Stimulated activated naive CD4-positive, alpha-beta T cell (primary cell): ENCODE measurements at regions not wholly inside any gene's neighbourhood (a gene's known extent, or its start where the extent isn't known, plus 50 kb on each side); places are given as distances from the start of the nearest gene placed in this dataset.
"Not testable (repeated sequence)": the region's sequence is repeated elsewhere in the genome, so short reads cannot be mapped to it uniquely, and the experiment has no call there.

Experiments
- DNase-seq, 6 experiments: peaks; one replicate each; lab custom pipeline; 2025; lab: John Stamatoyannopoulos, UW

DNA sequence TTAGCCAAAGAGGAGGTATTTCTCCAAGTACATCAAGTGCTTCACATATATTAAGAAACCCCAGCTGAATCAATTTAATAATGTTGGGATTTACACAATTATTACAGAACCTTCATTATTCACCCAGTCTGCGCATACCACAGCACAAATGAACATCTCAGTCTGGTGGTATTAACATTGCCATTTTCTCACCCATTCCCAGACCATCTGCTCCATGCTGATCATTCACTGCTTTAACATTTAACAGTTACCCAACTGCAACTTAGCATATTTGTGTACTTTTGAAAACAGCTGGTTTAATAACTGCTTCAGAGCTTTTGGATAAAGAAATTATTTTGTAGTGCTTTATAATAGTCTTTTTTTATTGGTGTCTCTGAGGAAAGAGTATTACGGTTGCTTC lies 1072.1 kb downstream of the NXPH1 start:
- DNase-seq, result no peak

DNA sequence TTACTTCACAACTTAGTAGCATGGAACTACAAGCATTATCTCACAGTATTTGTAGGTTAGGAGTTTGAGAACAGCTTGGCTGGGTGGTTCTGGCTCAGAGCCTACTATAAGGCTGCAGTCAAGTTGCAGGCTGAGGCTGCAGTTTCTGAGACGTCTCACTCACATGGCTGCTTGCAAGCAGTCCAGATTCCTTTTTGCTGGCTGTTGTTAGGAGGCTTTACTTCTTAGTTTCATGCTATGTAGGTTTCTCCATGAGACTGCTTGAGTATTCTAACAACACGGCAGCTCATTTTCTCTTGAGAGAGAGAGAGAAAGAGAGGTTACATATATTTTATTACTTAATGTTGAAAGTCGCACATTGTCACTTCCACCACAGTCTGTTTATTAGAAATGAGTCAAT lies 1073.9 kb downstream of the NXPH1 start:
- no peak for DNase-seq

DNA sequence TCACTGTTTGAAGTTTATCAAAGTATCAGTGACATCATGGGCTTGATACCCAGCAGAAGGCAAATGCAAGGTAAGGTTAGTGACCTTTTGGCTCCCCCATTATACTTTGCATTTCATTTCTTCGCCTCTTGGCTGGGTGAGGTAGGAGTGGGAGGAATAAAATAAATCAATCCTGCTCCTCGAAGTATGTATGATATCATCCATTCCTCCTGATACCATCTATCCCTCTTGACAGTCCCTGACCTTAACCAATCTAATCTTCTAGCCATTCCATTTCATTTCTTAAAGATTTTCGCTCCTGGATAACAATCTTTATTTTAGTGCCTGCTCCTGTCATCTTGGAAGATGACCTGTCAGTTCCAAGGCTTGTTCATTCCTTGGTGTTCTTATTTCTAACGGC lies 1083.3 kb downstream of the NXPH1 start:
- no peak for DNase-seq

DNA sequence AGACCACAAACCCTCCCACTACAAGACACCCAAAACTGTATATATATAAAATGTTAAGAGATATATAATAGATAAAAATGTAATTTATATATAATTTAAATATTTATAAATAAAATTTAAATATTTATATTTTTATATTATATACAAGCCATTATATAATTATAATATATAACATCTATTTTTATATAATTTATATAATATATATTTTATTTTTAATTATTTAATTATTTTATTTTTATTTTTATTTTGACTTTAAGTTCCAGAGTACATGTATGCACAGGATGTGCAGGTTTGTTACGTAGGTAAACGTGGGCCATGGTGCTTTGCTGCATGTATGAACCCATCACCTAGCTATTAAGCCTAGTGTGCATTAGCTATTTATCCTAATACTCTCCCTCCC lies 1090.2 kb downstream of the NXPH1 start:
- DNase-seq, result no peak

DNA sequence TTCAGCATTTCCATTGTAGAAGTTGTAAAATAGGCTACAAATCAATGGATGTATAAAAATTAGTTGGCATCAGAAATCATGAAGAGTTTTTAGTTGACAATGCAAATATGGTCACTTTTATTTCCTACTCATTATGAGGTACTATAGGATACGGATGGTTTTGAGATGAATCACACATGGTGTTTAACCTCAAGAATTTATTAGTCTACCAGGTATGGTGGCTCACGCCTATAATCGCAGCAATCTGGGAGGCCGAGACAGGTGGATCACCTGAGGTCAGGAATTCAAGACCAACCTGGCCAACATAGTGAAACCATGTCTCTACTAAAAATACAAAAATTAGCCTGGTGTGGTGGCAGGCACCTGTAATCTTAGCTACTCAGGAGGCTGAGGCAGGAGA lies 1119.0 kb downstream of the NXPH1 start:
- not testable (repeated sequence) for DNase-seq

DNA sequence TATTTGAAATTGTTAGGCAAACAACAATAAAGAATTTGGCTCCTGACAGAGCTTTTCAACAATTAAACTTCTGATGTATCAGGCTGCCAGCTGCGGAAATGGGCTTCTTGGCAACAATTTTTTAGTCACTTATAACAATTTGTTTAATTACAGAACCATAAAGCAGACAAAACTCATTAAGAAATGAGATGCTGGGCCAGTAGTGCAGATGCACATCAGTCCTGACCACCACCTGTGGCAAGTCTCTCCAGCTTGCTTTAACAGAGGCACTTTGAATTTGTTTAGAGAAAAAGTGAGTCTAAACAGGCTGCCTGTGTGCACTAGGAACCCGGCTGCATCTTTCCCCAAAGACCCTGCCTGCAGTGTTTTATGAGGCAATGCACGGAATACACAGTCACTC lies 1124.4 kb downstream of the NXPH1 start:
- no peak for DNase-seq

DNA sequence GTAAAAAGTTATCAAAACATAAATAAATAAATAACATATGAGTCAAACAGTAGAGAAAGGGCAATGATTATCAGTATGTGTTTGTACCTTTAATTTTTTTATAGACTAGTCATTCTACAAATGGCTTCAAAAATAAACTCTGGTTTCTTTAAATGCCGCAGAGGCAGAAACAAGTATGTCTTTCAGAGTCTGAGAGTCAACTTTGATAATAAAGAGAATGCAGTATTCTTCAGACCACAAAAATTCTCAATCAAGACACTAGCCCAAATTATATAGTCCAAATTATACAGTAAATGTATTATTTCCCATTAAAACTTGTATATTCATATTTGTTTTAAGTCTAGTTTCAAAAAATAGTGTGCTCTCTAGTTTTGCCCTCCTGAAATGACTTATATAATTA lies 1142.3 kb downstream of the NXPH1 start:
- DNase-seq, result no peak

DNA sequence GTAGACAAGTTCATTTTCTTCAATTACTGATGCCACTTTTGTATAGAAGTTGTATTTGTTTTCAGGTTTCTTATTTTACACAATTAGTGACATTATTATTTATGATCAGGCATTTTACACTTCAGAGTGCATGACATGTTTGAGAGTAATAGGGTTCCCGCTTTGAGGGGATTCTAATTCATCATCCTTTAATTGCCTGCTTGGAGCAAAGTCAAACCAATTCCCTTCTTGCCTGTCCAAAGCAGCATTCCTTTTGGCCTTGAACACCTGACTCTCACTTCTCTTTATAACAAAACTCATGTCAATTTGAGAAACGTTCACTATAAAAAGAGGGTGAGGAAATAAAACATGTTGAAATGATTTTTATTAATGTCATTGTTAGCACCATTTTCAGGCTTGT lies 1149.4 kb downstream of the NXPH1 start:
- DNase-seq, result no peak

DNA sequence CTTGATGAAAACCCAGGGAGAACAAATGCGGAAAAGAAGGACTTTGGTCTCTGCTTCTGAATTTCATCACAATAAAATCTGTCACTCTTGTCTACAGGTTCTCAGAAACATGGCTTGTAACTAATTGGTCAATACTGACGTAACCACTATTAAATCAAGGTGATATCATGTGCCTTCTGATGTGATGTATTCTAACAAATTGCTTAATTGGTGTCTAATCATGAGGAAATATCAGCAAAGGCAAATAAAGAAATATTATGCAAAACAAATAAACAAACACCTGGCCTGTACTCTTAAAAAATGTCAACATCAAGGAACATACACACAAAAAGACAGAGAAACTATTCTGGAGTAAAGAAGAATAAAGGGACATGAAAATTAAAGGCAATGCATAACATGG lies 1165.0 kb downstream of the NXPH1 start:
- DNase-seq, result no peak

DNA sequence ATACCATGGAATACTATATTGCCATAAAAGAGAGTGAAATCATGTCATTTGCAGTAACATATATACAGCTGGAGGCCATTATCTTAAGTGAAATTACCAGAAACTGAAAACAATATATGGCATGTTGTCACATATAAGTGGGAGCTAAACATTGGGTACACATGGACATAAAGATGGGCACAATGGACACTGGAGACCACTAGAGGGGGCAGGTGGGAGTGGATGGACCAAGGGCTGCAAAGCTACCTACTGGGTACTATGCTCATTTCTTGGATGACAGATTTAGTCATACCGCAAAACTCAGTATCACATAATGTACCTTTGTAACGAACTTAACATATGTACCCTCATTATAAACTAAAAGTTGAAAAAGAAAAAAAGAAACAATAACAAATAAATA lies 1167.6 kb downstream of the NXPH1 start:
- no peak for DNase-seq

DNA sequence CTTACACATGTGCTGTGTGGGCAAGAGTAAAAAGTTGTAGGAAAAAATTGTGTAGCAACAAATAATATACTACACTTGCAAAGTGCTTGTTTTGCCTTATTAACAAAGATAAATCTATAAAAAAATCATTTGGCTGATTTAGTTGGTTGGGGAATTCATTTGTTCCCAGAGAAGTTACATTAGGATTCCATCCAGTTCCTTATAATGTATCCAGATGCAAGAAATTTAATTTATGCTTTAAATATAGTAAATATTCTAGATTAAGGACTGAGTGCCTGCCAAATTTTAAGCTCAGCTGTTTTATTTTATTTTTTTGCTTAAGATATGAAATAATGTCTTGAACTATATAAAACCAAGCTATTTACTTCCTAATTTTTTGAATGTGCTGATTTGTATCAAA lies 1169.9 kb downstream of the NXPH1 start:
- DNase-seq, result no peak

DNA sequence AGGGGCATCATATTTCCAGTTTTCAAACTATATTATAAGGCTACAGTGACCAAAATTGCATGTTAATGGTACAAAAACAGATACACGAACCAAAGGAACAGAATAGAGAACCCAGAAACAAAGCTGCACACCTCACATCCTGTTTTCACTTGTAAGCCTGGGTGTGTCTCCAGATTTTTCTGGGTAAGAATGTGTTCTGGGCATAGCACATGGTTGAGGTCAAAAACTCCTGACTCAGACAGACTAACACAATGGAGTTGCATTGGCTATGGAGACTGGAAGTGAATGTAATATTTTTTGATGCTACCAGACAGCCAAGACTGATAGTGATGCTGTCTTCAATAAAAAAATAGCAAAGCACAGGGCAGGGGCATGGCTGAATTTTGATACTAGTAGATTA lies 1175.2 kb downstream of the NXPH1 start:
- no peak for DNase-seq

DNA sequence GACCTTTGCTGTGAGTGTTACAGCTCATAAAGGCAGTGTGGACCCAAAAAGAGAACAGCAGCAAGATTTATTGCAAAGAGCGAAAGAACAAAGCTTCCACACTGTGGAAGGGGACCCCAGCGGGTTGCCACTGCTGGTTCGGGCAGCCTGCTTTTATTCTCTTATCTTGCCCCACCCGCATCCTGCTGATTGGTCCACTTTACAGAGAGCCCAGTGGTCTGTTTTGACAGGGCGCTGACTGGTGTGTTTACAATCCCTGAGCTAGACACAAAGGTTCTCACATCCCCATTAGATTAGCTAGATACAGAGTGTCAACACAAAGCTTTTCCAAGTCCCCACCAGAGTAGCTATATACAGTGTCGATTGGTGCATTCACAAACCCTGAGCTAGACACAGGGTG lies 1187.5 kb downstream of the NXPH1 start:
- DNase-seq, result not testable (repeated sequence)

DNA sequence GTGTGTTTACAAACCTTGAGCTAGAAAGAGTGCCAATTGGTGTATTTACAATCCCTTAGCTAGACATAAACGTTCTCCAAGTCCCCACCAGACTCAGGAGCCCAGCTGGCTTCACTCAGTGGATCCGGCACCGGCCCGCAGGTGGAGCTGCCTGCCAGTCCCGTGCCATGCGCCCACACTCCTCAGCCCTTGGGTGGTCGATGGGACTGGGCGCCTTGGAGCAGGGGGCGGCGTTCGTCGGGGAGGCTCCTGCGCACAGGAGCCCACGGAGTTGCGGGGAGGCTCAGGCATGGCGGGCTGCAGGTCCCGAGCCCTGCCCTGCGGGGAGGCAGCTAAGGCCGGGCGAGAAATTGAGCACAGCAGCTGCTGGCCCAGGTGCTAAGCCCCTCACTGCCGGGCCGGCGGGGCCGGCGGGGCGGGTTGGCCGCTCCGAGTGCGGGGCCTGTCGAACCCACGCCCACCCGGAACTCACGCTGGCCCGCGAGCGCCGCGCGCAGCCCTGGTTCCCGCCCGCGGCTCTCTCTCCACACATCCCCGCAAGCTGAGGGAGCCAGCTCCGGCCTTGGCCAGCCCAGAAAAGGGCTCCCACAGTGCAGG lies 1188.0 kb downstream of the NXPH1 start:
- DNase-seq, result not testable (repeated sequence)

DNA sequence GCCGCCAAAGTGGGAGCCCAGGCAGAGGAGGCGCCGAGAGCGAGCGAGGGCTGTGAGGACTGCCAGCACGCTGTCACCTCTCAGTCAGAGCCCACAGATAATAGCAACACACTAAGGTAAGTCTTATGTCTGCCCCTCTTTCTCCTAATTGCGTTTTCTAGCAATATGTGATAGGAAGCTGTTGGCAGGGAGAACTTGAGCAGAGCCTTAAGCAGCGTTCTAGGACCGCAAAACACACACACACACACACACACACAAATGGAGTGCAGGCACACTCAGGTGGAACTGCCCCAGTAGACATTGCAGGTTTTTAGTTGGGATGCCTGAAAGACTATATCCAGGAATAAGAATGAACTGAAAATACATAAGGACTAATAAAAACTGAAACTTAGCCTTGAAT lies 1188.5 kb downstream of the NXPH1 start:
- DNase-seq, result no peak

DNA sequence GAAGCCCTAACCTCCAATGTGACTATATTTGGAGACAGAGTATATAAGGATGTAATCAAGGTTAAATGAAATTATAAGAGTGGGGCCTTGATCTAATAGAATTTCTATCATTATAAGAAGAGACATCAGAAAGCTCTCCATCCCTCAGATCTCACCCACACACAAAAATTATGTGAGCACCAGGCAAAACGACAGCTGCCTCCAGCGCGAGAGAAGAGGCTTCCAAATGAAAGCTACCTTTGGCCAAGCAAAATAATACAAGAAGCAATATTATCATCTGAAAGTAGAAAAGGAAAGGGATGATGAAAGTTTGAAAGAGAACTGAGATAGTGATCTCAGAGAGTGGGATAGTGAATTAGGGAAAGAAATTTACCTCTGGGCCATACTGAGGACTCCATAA lies 1192.5 kb downstream of the NXPH1 start:
- DNase-seq, result no peak

DNA sequence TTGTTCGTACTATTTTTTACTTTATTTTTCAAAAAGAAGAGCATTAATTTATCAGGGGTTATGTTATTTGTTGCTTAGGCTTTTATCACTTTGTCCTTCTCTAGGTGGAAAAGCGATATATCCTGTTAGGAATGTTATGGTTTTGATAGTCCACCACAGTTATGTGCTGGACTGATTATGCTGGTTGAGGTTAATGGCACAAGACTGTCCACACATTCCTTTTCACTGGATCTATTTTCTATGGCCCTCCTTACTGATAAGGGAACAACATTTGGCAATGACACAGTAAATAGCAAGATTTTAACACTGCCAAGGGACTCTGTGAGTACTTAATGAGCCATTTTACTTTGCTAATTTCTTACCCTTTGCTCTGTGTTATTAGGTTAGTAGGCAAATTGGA lies 1212.3 kb downstream of the NXPH1 start:
- DNase-seq, result no peak

DNA sequence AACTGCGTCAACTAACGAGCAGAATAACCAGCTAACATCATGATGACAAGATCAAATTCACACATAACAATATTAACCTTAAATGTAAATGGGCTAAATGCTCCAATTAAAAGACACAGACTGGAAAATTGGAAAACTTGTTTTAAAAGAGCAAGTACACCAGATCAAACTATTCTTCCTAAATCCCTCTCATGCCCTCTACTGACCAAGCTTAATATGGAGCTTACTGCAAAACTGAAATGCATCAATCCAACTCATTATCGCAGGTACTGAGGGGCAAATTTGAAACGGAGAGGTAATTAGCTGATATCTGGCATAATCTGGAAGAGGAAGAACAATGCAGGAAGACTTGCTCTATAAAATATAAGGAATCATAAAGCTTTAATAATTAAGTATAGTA lies 1223.8 kb downstream of the NXPH1 start:
- DNase-seq, result no peak

DNA sequence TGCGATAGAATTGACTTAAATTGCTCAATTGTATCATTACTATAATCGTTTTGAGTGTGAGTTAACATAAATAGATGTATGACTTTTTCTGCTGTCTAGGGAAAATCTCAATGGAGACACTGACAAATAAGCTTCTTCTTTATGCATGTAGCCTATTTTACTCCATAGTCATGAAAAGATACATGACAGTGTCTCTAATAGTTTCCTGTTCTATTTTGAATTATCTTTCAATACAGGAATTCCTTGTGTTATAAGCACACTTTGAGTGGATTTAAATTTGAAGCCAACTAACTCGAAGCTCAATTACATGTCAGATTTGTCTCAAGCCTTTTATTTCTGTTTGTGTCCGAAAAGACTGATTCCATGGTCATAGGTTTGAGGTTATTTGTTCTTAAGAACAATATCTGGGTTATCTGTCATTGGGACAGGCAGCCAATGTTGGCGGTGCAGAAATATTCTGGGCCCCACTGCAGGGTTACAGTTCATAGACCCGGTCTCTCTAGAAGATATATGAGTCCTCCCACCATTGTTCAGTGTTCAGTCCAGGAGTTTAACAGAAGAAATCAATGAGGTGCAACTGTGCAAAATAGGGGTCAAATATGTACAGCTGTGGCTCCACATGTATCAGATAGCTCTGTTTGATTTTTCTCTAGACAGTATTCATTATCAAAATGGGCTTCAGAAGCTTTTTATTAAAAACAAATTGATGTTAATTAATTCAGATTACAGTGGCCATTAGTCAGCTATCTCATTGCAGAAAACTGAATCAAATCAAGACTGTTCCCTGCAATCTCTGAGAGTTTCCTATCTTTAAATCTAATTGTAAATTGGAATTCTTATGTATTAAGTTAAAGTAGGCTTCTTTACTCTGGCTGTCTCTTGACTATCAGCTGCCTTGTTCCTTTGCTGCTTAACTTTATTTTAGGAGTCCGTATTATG lies 1238.8 kb downstream of the NXPH1 start:
- DNase-seq, result no peak

DNA sequence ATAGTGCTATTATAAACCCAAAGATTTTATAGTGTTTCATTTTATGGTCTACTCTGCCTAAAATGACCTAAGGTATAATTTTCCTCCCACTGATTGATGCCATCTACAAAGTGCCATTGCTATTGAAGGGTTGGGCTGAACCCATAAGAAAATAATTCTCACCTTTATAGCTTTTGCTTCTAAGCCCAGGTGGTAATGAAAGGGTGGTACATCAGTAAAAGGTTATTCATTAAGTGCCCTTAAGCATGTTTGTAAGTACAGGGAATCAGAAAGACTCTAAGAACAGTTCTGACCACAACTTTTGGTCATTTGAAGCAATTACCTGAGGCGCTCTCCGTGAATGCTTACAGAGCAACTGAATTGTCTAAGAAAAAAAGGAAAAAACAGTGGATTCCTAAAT lies 1247.3 kb downstream of the NXPH1 start:
- no peak for DNase-seq

DNA sequence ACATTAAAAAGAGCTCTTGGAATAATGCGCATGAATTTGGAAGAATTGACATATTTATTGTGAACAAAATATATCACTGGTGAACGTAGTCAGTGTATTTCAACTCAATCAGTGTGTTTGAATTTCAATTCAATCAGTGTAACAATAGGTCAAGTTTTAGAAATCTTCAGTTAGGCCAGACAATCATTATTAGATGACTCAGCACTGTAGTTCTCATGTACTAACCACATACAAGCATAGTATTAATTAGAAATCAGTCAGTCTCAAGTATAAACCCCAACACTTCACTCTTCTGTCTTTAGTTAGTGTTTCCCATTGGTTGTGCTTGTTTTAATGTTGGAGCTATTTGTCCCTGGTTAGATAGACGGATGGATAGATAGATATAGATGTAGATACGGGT lies 1247.9 kb downstream of the NXPH1 start:
- DNase-seq, result no peak

DNA sequence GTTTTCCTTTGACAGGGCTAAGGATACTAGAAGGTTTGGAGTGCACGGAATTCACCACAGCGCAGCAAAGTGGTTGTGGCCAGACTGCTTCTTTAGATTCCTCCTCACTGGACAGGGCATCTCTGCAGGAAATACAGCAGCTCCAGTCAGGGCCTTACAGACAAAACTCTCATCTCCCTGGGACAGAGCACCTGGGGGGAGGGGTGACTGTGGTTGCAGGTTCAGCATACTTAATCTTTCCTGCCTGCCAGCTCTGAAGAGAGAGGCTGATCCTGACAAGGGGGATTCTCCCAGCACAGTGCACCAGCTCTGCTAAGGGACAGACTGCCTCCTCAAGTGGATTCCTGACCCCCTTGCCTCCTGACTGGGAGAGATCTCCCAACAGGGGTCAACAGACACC lies 1257.9 kb downstream of the NXPH1 start:
- DNase-seq, result no peak

DNA sequence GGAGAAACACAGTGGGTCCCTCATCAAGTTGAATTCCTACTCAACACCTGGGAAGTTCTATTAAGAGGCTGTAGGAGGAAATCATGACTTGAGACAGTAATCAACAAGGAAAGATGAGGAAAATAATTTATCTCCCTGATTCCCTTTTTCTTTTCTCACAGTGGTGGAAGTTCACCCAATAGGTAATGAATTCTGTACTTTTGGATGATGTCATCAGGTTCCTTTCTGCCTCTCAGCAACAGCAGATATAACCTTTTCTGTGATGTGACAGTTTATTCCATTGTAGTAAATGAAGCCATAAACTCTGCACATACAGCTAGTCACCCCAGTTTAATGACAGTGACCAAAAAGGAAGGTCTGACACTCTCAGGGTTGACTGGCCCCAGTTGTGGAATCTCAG lies 1265.0 kb downstream of the NXPH1 start:
- no peak for DNase-seq

DNA sequence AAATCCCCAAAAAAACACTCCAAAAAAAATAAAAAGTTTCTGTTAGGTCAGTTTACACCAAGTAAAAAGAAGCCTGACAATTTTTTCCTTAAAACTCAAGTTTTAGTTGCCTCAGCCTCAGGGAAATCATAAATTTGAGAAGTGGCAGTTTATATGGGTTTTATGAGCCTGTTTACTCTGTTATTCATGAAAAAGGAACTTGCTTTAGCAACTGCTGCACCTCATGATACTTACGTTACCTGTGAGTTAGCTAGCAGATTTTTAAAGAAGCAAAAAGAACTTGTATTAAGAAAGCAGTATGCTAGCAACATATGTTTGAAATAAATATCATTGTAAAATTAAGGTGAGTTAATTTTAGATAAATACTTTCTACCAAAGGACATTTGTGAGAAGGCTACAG lies 1264.5 kb upstream of the PHF14 start:
- no peak for DNase-seq
